Vagina (tissue), 2 donors: ENCODE measurements at regions not wholly inside any gene's neighbourhood (a gene's known extent, or its start where the extent isn't known, plus 50 kb on each side); places are given as distances from the start of the nearest gene placed in this dataset.

Experiments
- CTCF ChIP-seq, 3 experiments: fragments of 450-650 bp in 2 of 3; fragments of 200-600 bp in 1 of 3; sonication (generic) in 1 of 3; IDR thresholded peaks; one replicate each; pipeline ENCODE4 v1.5.1; 2017 to 2019; ENCODE audit warnings: antibody characterized with exemption in 3 of 3, mild to moderate bottlenecking in 2 of 3, moderate library complexity in 2 of 3
- POLR2A ChIP-seq, 2 donors: fragments of 450-650 bp; IDR thresholded peaks; one replicate each; pipeline ENCODE4 v1.6.1; 2017; ENCODE audit warnings: antibody characterized with exemption in 2 of 2, mild to moderate bottlenecking in 2 of 2, moderate library complexity in 2 of 2

DNA sequence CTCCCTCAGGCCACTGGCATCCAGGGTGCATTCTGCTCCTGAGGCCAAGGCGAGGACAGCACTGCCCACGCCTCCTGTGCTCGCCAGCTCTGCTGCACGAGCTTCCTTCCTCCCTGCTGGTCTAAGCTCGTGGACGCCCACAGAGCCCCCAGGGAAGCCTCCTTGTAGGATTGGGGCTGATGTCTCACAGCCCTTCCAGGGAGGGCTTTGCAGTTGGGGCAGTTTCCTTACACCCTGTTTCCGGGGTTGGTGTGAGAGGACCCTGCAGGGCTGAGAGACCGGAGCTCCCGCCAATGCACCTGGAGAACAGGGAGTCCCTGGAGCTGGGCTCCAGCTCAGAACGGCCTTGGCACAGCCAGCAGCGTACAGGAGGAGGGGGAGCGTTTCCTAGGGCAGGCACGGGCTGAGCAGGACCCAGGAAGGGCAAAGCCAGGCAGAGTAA, 172.4 kb upstream of the PDE10A start:
- TF ChIP-seq CTCF (IDR thresholded peaks at IDR 0.05) (no peak), POLR2A (IDR thresholded peaks at IDR 0.05) (no peak)
